Fibroblast of lung (primary cell): ENCODE measurements at regions not wholly inside any gene's neighbourhood (a gene's known extent, or its start where the extent isn't known, plus 50 kb on each side); places are given as distances from the start of the nearest gene placed in this dataset.

ENCODE experiments used
- EZH2 ChIP-seq: IDR thresholded peaks from 2 replicates; pipeline ENCODE4 v1.5.1; 2012; ENCODE audit warnings: low read length, control low read depth, mild to moderate bottlenecking; ENCODE audit errors: missing control alignments
- TF ChIP-seq, protein P1 (sequence below), 2 donors: IDR thresholded peaks in 1 of 2; conservative IDR thresholded peaks in 1 of 2; 1 replicate in 1 of 2; 2 replicates in 1 of 2; pipeline ENCODE4 v1.5.1; 2011 to 2012; ENCODE audit warnings: low read length in 2 of 2, control low read depth in 1 of 2, inconsistent platforms in 1 of 2, low read depth in 1 of 2, mild to moderate bottlenecking in 1 of 2

DNA sequence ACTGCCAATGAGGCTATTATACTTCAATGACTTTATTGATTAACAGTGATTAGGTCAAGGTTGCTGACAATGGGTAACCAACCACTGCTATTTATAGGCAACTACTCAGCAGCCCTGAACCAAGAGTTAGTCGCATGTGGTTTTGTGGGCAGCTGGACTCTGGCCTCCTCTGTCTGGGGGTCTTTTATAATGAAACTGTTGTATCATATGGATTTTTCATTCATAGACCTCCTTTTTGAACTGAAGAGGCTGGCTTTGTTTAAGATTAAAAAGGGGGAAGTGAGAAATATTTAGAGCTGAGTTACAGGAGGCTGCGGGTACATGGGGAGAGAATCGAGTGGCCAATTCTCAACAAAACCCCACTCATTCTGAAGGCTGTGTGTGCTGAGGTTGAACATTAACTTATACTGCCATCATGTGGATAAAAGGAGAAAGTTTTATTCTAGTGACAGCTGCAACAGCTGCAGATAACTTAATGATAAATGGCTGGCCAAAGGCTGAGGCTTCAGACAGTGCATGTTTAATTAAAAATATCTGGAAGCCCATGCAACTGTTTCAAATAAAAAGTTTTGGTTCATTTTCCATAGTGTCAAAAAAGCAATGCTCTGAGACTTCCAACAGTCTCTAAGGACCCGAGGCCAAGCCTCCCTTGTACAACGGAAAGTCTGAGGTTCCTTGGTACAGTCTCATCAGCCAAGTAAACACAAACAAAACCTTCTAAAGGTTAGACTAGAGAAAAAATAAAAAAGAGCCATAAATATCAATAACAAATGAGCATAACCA lies 682.6 kb downstream of the KCNA4 start:
- TF ChIP-seq, protein P1, sequence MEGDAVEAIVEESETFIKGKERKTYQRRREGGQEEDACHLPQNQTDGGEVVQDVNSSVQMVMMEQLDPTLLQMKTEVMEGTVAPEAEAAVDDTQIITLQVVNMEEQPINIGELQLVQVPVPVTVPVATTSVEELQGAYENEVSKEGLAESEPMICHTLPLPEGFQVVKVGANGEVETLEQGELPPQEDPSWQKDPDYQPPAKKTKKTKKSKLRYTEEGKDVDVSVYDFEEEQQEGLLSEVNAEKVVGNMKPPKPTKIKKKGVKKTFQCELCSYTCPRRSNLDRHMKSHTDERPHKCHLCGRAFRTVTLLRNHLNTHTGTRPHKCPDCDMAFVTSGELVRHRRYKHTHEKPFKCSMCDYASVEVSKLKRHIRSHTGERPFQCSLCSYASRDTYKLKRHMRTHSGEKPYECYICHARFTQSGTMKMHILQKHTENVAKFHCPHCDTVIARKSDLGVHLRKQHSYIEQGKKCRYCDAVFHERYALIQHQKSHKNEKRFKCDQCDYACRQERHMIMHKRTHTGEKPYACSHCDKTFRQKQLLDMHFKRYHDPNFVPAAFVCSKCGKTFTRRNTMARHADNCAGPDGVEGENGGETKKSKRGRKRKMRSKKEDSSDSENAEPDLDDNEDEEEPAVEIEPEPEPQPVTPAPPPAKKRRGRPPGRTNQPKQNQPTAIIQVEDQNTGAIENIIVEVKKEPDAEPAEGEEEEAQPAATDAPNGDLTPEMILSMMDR (conservative IDR thresholded peaks at IDR 0.05 in 1 of 2, IDR thresholded peaks at IDR 0.05 in 1 of 2; ENCODE audit: low read depth in 1 of 2, low read length in 2 of 2) = peak; percentile 37 to 50
- no peak for TF ChIP-seq EZH2
